ENCODE measurements at regions not wholly inside any gene's neighbourhood (a gene's known extent, or its start where the extent isn't known, plus 50 kb on each side); places are given as distances from the start of the nearest gene placed in this dataset.

GRCh38 chr9:36456480-36457065 lies 56.5 kb upstream of the RNF38 start:
- H3K27ac Mint-ChIP-seq = no peak overlapping the region
- no peaks in the 10 kb centered on the region for H3K27me3 Mint-ChIP-seq (ENCODE audit: low read depth)
- no peak for DNase-seq (ENCODE audit: low spot score)
- intact Hi-C loops (cut with micrococcal nuclease) = no loop called here
- H3K9me3 Mint-ChIP-seq = no peaks in the 10 kb centered on the region
- H3K36me3 Mint-ChIP-seq (ENCODE audit: low read depth) = peaks cover 12% of the 10 kb centered on the region
- H3K4me3 Mint-ChIP-seq (ENCODE audit: low read depth) = no peak overlapping the region
- H3K4me1 Mint-ChIP-seq (ENCODE audit: low read depth) = peaks cover 32% of the 10 kb centered on the region

- peaks cover 5% of the 10 kb centered on the region for H3K36me3 Mint-ChIP-seq (ENCODE audit: low read depth)
These were observed 51.9 kb upstream of the RNF38 start for GRCh38 chr9:36451949-36452348.

GRCh38 chr9:36450110-36450732 lies 50.2 kb upstream of the RNF38 start:
- Mint-ChIP-seq H3K27me3 (ENCODE audit: low read depth) (no peaks in the 10 kb centered on the region), H3K4me1 (ENCODE audit: low read depth) (peaks cover 8% of the 10 kb centered on the region), H3K27ac (no peak overlapping the region), H3K4me3 (ENCODE audit: low read depth) (no peak overlapping the region), H3K9me3 (no peaks in the 10 kb centered on the region), H3K36me3 (ENCODE audit: low read depth) (peaks cover 3% of the 10 kb centered on the region)
- intact Hi-C loops (cut with micrococcal nuclease) = loop anchor here (1.0 to 2.0 kb wide), 2 partner anchors 43 to 105 kb away; no protein-coding TSS in a partner anchor
- no peak for DNase-seq (ENCODE audit: low spot score)

More at GRCh38 chr9:36451949-36452348, 51.9 kb upstream of the RNF38 start:
- Mint-ChIP-seq H3K27me3 (ENCODE audit: low read depth) (no peaks in the 10 kb centered on the region), H3K27ac (no peak overlapping the region), H3K4me3 (ENCODE audit: low read depth) (no peak overlapping the region), H3K4me1 (ENCODE audit: low read depth) (peaks cover 11% of the 10 kb centered on the region), H3K9me3 (no peaks in the 10 kb centered on the region)
- intact Hi-C loops (cut with micrococcal nuclease) = loop anchor here (2.0 kb wide), 1 partner anchor 103 kb away; no protein-coding TSS in a partner anchor
- no peak for DNase-seq (ENCODE audit: low spot score)

Data from activated T-helper 2 cell treated with anti-CD3 and anti-CD28 coated beads, Interferon-gamma antibody, Interleukin-2, Interleukin-4, amounts not matched to agents 10 μg/mL and 5 μg/mL and 100 μg/mL, durations not matched to agents 14 hours and 24 hours and 36 hours (primary cell).